GM12892 (cell line): ENCODE measurements at regions not wholly inside any gene's neighbourhood (a gene's known extent, or its start where the extent isn't known, plus 50 kb on each side); places are given as distances from the start of the nearest gene placed in this dataset.
"Not testable (repeated sequence)": the region's sequence is repeated elsewhere in the genome, so short reads cannot be mapped to it uniquely, and the experiment has no call there.

Experiments
- DNase-seq: peaks from one replicate; pipeline ENCODE4 v3.0.0; 2011; ENCODE audit not compliant: insufficient read length
- FAIRE-seq: peaks from 2 replicates; lab custom pipeline; 2011; peaks lifted over from hg19 to GRCh38; lab: Jason Lieb, UNC
- POLR2A ChIP-seq: IDR thresholded peaks from 2 replicates; pipeline ENCODE4 v1.6.1; 2011; ENCODE audit warnings: low read depth, low read length, control low read depth
- POLR2AphosphoS5 ChIP-seq: IDR thresholded peaks from 2 replicates; pipeline ENCODE4 v1.6.1; 2011; ENCODE audit warnings: low read depth, low read length, control low read depth
- TAF1 ChIP-seq: IDR thresholded peaks from 2 replicates; pipeline ENCODE4 v1.6.1; 2011; ENCODE audit warnings: low read depth, mild to moderate bottlenecking, control low read depth, low read length, borderline replicate concordance

DNA sequence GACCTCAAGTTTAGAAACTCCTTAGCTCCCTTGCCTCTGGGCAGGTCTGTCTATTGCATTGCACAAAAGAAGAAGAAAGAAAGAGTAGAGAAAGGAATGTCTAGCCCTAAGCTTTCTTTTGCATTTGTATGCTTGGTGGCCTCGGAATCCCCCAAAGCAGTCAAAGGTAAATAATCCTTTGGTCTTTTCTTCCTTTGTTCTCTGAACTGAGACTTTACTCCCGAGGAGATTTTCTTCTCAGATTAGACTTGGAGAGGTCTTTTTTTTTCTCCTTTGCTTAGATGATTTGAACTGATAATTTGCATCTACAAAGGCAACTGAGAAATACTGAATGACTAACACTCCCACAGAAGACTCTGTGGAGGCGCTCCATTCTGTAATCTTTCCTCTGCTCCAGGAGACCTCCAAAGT lies 93.2 kb downstream of the AKR1D1 start:
- TF ChIP-seq POLR2A (no peak), POLR2AphosphoS5 (no peak), TAF1 (no peak)
- FAIRE-seq (no peak), DNase-seq (no peak)

DNA sequence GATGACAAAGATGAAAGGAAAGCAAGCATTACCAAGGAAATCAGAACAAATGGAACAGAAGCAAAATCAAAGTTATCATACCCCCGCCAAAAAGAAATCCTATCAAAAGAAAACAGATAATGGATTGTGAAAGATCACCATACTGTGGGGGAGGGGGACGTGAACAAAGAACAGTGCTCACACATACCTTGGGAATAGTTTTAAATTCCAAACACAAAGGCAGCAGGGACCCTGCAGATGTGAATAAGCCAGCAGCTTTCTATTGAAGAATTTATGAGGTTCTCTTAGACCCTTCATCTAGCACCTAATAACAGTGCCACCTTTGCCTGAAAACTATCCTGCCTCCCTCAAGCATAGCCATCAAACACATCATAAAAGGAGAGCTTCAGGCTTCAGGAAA lies 94.0 kb downstream of the AKR1D1 start:
- TF ChIP-seq TAF1 (no peak), POLR2AphosphoS5 (no peak), POLR2A (no peak)
- no peak for DNase-seq
- no peak for FAIRE-seq

DNA sequence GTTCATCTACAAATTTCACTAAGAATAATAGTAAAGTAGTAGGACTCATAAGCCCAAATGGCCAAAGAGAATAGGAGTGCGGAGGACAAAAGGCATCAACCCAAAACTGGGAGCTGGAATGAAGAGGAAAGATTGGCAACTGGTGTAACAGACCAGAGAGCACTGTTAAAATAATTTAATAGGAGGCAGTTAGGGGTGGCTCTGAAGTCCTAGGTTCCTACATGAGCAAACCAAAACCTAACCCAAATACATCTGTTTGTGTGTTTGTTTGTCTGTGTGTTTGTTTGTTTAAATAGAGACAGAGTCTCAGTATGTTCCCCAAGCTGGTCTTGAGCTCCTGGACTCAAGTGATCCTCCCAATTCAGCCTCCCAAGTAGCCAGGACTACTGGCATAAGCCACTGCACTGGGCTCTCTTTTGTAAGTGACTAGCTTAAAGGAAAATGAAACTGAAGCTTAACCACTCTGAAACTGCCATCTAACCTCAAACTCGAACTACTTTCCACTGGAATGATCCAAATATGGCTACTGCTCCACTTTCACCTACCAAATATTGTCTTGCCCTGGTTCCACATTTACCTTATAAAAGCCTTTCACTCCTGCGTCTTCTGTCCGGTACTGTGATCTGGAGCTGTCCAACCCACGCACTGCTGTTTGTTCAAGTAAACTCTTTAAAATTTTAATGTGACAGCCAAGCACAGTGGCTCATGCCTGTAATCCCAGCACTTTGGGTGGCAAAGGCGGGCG lies 94.9 kb downstream of the AKR1D1 start:
- FAIRE-seq (peak; percentile 77), DNase-seq (no peak)
- TF ChIP-seq POLR2A: no peak
- no peak for TF ChIP-seq TAF1
- no peak for TF ChIP-seq POLR2AphosphoS5

DNA sequence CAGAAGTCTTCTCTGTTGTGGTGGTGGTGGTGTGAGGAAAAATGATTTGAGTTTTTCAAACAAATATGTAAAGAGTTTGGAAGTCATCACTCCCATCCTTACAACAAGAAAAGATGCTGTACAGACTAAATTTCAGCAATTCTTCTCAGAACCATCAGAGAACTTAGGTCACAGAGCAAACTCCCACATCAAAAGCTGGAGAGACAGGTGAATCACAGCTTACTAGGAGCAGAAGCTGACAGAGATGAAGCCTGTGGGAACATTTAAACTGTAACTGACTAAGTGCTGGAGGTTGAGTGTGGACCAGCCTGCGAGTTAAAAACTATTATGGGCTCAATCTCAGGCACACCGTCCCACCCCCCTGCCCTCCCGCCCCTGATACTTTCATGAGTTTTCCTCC lies 97.3 kb downstream of the AKR1D1 start:
- TF ChIP-seq POLR2AphosphoS5 (no peak), POLR2A (no peak), TAF1 (no peak)
- DNase-seq: no peak
- no peak for FAIRE-seq

DNA sequence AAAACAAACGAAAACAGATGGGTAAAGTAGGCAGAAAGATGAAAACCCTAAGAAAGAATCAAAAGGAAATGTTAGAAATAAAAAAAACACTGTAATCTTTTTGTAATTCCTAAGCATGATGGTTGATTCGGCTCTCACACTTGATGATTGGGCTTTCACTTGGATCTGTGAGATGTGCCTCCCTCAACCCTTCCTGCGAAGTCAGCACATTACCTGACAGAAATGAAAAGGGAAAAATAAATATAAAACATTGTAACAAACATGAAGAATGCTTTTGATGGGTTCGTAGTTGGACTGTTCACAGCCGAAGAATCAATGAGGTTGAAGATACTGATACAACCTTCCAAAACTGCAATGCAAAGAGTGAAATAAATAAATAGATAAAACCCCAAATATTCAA lies 99.8 kb downstream of the AKR1D1 start:
- no peak for DNase-seq
- TF ChIP-seq TAF1: no peak
- TF ChIP-seq POLR2A: no peak
- no peak for TF ChIP-seq POLR2AphosphoS5
- no peak for FAIRE-seq

DNA sequence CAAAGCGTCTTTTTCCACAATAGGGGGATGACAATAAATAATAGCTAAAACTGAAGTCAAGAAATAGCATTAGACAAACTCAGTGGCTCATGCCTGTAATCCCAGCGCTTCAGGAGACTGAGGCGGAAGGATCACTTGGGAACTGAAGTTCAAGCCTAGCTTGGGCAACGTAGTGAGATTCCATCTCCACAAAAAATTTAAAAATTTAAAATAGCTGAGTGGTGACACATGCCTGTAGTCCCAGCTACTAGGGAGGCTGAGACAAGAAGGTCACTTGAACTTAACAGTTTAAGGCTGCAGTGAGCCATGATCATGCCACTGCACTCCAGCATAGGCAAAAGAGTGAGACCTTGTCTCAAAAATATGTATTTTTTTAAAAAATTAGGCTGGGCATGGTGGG lies 107.9 kb downstream of the AKR1D1 start:
- FAIRE-seq (no peak), DNase-seq (no peak)
- TF ChIP-seq TAF1 (no peak), POLR2A (no peak), POLR2AphosphoS5 (no peak)

DNA sequence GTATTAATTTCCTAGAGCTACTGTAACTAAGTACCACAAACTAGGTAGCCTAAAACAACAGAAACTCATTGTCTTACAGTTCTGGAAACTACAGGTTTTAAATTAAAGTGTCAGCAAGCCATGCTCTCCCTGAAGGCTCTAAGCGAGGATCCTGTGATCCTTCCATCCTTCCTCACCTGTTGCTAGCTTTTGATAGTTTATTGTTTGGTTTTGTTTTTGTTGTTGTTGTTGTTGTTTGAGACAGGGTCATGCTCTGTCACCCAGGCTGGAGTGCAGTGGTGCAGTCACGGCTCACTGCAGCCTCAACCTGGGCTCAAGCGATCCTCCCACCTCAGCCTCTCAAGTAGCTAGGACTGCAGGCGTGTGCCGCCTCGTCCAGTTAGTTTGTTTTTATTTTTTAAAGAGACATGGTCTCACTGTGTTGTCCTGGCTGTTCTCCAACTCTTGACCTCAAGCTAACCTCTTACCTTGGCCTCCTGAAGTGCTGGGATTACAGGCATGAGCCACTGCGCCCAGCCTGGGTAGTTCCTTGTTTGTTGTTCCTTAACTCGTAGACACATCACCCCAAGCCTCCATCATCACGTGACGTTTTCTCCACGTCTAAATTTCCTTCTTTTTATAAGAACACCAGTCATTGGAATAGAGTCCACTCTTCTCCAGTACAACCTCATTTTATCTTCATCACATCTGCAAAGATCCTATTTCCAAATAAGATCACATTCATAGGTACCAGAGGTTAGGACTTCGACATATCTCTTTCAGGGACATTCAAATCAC lies 109.1 kb downstream of the AKR1D1 start:
- TF ChIP-seq POLR2AphosphoS5 (no peak), TAF1 (no peak)
- no peak for FAIRE-seq
- no peak for DNase-seq

DNA sequence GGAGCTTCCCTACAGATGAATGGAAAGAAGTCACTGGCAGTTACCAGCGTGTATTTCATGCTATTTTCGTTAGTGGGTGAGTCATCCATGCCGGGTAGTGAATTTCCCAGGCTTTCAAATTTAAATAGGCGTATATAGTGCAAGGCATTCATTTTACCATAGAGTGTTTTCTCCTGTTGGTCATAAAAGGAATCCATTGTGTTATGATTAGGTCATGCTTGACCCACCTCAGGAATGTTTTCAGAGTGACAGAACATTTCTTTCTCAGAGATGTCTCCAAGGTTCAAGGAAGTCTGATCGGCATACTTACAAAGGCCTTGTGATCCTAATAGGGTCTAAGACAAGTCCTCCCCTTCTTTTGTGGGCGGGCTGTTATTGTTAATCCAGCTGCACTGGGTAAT lies 110.7 kb downstream of the AKR1D1 start:
- TF ChIP-seq TAF1 (no peak), POLR2A (no peak), POLR2AphosphoS5 (no peak)
- DNase-seq: no peak
- no peak for FAIRE-seq

DNA sequence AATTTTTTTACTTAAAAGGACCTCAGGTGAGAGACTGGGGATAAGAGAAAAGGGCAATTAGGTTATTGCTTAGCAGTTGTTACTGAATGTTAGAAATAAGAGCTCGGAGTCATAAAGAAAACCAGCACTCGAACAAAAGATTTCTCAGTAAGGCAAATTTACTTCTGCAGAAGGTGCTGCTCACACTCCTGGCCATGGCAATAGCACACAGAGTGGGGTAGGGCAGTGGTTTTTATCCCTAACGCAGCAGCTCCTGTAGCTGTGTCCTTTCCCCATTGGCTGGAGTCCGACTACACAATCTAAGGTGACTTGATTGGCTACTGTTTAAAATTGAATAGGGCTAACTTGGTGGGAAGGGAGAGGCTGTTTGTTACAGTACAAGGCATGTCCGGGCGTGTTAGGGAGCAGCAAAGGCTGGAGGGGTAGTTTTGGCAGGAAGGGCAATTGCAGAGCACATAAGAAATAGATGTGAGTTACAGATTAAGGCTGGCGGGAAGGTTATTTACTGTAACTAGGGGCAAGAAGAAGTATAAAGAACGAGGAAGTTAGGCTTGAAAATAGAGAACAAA lies 112.1 kb downstream of the AKR1D1 start:
- no peak for FAIRE-seq
- TF ChIP-seq TAF1 (no peak), POLR2AphosphoS5 (no peak), POLR2A (no peak)
- DNase-seq: no peak

DNA sequence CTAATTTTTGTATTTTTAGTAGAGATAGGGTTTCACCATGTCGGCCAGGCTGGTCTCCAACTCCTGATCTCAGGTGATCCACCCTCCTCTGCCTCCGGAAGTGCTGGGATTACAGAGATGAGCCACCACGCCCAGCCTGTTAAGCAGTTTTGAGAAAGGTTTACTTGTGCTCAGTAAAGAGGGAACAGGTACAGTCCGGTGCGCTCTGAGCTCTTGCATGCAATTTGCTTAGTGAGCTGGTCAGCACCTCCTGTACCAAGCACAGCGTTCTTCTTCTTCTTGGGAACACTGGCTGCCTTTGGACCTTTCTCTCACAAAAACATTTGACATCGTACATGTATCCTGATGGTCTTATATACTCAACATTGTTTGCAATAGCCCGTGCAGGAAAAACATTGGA lies 118.3 kb downstream of the AKR1D1 start:
- FAIRE-seq: no peak
- no peak for TF ChIP-seq POLR2A
- no peak for TF ChIP-seq TAF1
- TF ChIP-seq POLR2AphosphoS5: no peak
- no peak for DNase-seq

DNA sequence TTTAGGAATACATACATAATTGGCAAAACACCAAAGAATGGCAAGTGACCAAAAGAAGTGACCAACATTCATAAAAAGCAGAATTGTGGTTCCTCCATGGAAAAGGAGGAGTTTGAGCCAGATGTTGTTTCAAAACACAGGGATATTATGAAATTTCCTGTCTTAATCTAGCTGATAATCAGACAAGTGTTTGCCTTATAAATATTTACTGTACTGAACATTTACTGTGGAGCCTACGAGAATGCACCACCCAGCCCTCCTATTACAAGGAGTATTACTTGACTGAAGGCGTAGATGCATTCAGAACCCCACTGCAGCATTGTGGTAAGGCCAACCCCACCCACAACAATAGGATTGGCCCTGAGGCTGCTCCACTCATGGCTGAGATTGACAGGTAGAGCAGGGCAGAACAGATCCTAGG lies 118.9 kb downstream of the AKR1D1 start:
- TF ChIP-seq POLR2AphosphoS5: no peak
- no peak for TF ChIP-seq POLR2A
- no peak for TF ChIP-seq TAF1
- FAIRE-seq: no peak
- DNase-seq: no peak

DNA sequence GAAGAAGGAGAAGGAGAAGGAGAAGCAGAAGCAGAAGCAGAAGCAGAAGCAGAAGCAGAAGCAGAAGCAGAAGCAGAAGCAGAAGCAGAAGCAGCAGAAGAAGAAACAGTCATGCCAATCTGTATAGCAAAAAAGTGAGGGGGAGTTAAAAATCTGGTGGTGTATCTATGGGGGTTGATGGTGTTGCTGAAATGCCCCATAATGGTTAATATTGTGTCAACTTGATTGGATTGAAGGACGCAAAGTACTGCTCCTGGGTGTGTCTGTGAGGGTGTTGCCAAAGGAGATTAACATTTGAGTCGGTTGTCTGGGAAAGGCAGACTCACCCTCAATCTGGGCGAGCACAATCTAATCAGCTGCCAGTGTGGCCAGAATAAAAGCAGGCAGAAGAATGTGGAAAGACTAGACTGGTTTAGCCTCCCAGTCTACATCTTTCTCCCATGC lies 120.3 kb downstream of the AKR1D1 start:
- not testable (repeated sequence) for FAIRE-seq

More for the DNA sequence above, 120.3 kb downstream of the AKR1D1 start:
- DNase-seq: not testable (repeated sequence)
